ENCODE measurements at regions not wholly inside any gene's neighbourhood (a gene's known extent, or its start where the extent isn't known, plus 50 kb on each side); places are given as distances from the start of the nearest gene placed in this dataset.

- DNase-seq: peak; percentile 57
Measured at GRCh38 chr15:77819048-77819850, 186.5 kb upstream of the LINGO1 start.

- no peak for DNase-seq
Measured at GRCh38 chr15:77818484-77819047, 185.9 kb upstream of the LINGO1 start.

- DNase-seq: no peak
Measured at GRCh38 chr15:77817434-77817833, 184.7 kb upstream of the LINGO1 start.

DNA sequence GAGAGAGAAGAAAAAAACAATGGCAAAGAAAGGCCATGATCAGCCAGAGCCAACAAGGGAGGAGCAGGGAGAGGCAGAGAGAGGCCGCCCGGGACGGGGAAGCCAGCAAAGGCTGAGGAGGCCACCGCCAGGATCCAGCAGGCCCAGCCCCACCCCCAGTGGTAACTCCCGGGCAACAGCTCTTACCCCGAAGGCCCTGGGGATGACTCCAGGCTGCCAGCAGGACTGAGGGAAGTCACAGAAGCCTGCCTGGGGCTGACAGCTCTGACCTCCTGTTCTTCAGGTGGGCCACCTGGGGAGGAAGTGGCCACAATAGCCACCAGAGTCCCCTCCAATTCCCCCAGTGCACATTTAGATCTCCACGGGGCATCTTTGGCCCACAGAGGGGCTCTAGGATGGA, 184.3 kb upstream of the LINGO1 start:
- DNase-seq: no peak

GRCh38 chr15:77815015-77815414, 182.3 kb upstream of the LINGO1 start:
- DNase-seq: no peak

DNA sequence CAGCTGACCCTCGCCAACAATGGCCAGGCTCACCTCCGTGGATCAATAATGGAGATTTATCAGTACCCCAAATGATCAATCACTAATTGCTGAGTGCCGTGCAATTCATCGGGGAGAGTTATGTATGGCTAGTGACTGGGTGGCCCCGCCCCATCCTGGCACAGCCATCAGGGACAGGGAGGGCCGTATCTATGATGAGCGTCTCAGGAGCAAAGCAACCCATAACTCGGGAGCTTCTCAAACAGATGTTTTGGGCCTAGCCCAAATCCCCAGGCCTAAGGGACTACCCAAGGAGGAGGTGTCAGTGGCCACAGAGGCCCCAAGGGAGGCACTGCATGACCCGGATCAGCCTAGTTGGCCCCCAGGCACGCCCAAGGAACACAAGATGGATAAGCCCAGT, 180.0 kb upstream of the LINGO1 start:
- no peak for DNase-seq

GRCh38 chr15:77811270-77811669, 178.6 kb upstream of the LINGO1 start:
- no peak for DNase-seq

DNA sequence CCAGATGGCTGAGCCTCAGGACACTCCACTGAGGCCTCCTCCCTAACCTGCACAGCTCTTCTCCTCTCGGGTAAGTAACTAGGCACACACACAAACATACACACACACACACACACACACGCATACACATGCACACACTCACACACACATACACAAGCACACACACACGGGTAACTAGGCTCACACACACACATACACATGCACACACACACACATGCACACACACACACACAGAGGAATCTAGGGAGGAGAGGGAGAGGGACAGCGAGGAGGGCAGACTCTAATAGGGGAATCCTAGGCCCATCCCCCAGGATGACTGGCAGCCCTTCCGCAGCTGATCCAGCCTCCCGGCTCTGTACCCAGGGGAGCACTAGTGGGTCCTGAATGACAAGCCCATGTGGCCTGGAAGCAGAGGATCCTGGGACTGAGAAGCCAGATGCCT, 177.4 kb upstream of the LINGO1 start:
- DNase-seq: no peak

DNA sequence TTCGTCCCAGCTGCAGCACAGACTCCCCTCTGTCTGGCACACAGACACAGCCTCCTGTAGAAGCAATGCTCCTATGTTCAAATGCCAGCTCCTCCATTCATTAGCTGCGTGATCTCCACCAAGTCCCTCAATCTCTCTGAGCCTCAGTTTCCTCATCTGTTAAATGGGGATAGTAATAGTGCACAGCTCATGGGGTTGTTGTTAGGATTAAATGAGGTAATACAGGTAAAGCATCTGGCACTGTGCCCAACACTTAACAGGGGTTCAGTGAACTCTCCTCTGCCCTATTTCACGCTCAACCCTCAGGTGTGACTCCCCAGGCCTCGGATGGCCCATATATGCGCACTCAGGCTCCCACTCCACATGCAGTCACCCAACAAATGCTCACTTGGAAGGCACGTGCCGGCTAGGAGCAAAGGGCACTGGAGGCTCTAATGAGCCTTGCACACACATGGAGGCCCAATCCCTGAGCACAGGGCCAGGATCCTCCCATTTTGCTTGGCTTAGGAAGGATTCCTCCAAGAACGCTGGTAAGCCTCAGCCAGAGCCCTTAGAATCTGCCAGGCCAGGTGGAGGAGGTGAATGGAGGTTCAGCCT, 176.0 kb upstream of the LINGO1 start:
- no peak for DNase-seq

DNA sequence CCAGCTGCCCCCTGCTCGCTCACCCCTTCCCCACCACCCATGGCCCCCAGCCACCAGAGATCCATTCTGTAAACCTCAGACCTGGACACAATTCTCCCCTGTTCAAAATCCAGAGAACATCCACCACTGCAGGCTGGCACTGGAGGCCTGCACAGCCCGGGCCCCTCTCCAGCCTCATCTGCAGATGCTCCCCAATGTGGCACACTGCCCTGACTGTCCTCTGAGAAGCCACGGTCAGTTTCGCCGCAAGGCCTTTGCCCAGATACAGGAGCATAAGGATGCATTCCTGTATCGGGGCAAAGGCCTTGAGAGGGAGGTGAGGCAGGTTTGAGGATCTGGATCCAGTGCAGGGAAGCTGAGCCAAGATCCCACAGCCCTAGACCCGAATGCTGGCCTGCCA, 175.4 kb upstream of the LINGO1 start:
- DNase-seq: peak; percentile 17

DNA sequence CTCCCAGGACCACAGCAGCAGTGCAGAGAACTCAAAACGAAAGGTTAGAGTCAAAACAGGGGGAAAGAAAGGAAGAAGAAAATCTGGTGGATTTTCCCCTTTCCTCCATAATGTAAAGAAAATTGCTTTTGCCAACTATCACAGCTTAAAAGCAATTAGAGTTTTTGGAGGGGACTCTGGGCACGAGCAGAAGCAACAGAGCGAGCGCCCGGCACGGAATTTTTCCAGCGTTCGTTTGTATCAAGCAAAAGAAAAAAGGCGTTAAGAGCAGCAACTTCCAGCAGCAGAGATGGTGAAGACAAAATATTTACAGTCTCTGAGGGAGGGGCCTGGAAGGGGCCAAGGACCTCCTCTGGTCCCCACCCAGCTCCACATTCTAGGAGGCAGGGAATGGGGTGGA, 174.9 kb upstream of the LINGO1 start:
- DNase-seq: no peak

- DNase-seq: no peak
Measured at GRCh38 chr15:77807115-77807514, 174.4 kb upstream of the LINGO1 start.

GRCh38 chr15:77804210-77804609, 171.5 kb upstream of the LINGO1 start:
- DNase-seq: no peak

- DNase-seq: no peak
Measured at GRCh38 chr15:77803487-77803886, 170.8 kb upstream of the LINGO1 start.

GRCh38 chr15:77800305-77800704, 167.6 kb upstream of the LINGO1 start:
- DNase-seq: no peak

DNA sequence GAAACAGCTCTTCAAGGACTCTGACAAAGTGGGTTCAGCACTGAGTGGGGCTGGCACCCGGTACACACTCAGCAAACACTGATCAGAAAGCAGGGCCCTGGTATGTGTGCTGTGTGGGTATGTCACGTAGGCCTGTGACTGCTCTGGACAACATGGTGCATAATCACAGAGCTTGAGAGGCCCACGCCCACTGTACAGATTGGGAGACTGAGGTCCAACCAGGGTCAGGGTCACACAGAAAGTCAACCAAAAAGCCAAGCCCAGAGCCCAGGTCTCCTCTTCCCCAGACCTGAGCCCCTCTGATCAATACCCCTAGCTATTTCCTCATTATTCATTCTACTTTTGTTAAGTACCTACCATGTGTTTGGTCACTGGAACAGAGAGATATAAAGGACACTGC, 166.1 kb upstream of the LINGO1 start:
- no peak for DNase-seq

DNA sequence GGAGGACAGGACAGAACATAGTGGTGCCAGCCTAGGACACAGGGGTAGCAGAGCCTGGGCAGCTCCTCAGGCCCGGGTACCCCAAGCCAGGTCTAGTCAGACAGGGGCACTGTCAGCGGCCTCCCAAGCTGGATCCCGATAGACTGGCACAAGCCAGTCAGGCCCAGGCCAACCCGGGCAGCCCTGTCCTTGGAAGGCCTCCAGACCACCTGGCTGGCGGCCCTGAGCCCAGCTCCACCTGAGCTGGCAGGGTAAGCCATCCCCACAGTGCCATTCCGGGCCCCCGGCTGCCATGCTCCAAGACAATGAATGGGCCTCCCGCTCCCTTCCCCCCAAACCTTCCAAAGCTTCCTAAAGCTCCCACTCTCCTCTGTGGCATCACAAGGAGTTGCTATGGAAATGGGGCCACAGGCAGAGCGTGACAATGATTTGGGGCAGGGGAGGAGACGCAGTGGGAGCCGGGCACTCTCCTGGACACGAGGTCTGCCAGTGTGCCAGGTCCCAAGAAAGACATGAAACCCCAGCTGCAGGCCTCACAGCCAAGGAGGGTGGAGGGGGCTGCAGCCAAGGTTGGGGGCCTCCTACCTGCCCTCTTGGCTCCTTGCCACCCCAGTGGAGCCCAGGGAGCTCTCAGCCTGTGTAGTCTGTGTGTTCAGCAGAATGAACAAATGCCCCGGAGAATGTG, 165.6 kb upstream of the LINGO1 start:
- DNase-seq: no peak

- no peak for DNase-seq
Measured at GRCh38 chr15:77797270-77797669, 164.6 kb upstream of the LINGO1 start.

GRCh38 chr15:77796046-77796729, 163.5 kb upstream of the LINGO1 start:
- DNase-seq: no peak

- no peak for DNase-seq
Measured at GRCh38 chr15:77795446-77795845, 162.7 kb upstream of the LINGO1 start.

DNA sequence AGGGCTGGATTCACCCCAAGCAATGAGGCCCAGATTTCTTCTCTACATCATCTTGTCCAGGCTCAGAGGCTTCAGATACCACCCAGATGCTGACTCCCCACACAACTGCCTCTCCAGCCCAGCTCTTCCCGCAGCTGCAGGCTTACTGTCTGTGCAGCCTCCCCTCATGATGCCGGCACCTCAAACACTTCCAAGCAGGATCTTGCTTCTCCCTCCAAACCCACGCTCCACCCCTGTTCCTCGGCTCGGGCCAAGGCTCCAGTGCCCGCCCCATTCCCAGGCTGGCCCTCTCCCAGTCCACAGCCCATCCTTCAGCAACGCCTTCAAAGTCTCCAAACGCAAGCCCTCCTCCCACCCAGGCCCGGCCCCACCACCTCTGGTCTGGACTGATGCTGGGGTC, 159.2 kb upstream of the LINGO1 start:
- DNase-seq: peak; percentile 14

DNA sequence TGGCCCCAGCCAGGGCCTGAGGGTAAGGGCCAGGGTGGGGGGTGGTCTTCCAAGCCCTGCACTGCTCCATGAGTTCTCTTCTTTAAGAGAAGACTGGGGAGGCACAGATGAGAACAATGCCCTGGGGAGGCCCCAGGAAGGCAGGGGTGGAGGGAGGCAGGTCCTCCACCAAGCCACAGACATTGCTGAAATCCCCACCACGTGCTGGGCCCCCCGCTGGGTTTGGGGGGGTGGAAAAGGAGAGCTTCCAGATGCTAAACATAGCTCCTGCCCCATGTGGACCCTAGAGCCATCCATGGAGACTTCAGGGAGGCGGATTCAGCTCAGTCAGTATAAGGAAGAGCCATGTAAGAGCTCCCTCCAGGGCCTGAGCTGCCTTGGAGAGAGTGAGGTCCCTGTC, 157.8 kb upstream of the LINGO1 start:
- no peak for DNase-seq

DNA sequence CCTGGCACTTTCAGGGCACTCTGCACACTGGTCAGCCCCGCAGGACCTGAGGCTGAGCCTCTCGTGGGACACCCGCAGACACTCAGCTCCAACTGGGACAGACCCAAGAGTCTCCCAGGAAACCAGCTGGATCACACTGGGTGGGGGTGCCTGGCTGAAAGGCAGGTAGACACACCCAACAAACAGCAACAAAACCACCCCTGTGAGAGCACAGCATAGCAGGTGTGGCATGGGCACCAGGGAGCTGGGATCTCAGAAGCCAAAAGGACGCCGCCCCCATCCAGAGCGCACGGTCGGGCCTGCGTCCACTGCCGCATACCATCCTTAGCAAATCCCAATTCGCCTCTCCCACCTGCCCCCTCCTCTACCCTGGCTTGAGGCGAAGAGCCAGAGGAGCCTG, 154.2 kb upstream of the LINGO1 start:
- DNase-seq: no peak

All from occipital lobe (tissue), 1 donor.